H1 (cell line): ENCODE measurements at regions not wholly inside any gene's neighbourhood (a gene's known extent, or its start where the extent isn't known, plus 50 kb on each side); places are given as distances from the start of the nearest gene placed in this dataset.

Experiments used
- CBX8 ChIP-seq: fragments of 300-800, 300-1000 bp; sonication (generic); IDR thresholded peaks from 2 replicates; pipeline ENCODE4 v1.7.1; 2016; ENCODE audit warnings: low read depth, low read length, borderline replicate concordance
- EP300 ChIP-seq, 2 experiments: IDR thresholded peaks; 1 replicate in 1 of 2; 2 replicates in 1 of 2; pipeline ENCODE4 v1.6.1; 2011 to 2012; ENCODE audit warnings: low read depth in 2 of 2, low read length in 2 of 2, mild to moderate bottlenecking in 2 of 2, borderline replicate concordance in 1 of 2, inconsistent platforms in 1 of 2, moderate library complexity in 1 of 2
- FOSL1 ChIP-seq: IDR thresholded peaks from 2 replicates; pipeline ENCODE4 v1.6.1; 2011; ENCODE audit warnings: mild to moderate bottlenecking, low read depth, low read length, moderate library complexity; ENCODE audit not compliant: insufficient read depth
- HDAC2 ChIP-seq, 2 experiments: fragments of 300-600 bp in 1 of 2; sonication (generic) in 1 of 2; IDR thresholded peaks; 2 replicates each; pipeline ENCODE4 v1.6.1; 2011 to 2012; ENCODE audit warnings: low read depth in 2 of 2, low read length in 2 of 2, mild to moderate bottlenecking in 2 of 2, moderate library complexity in 2 of 2, borderline replicate concordance in 1 of 2, inconsistent platforms in 1 of 2
- POLR2A ChIP-seq, 2 experiments: IDR thresholded peaks; 1 replicate in 1 of 2; 2 replicates in 1 of 2; pipeline ENCODE4 v1.6.1; 2011; ENCODE audit warnings: low read depth in 2 of 2, low read length in 2 of 2, mild to moderate bottlenecking in 2 of 2; ENCODE audit errors: control extremely low read depth in 1 of 2
- SIX5 ChIP-seq: IDR thresholded peaks from 2 replicates; pipeline ENCODE4 v1.6.1; 2011; ENCODE audit warnings: mild to moderate bottlenecking, low read depth, low read length
- TEAD4 ChIP-seq: IDR thresholded peaks from 2 replicates; pipeline ENCODE4 v1.6.1; 2012; ENCODE audit warnings: low read depth, low read length, inconsistent platforms, mixed read lengths
- TF ChIP-seq, protein P1 (sequence below): fragments of 300-600 bp; sonication (generic); IDR thresholded peaks from 2 replicates; pipeline ENCODE4 v1.7.1; 2012; ENCODE audit warnings: low read length, moderate library complexity, mild to moderate bottlenecking, inconsistent platforms; ENCODE audit not compliant: insufficient replicate concordance

DNA sequence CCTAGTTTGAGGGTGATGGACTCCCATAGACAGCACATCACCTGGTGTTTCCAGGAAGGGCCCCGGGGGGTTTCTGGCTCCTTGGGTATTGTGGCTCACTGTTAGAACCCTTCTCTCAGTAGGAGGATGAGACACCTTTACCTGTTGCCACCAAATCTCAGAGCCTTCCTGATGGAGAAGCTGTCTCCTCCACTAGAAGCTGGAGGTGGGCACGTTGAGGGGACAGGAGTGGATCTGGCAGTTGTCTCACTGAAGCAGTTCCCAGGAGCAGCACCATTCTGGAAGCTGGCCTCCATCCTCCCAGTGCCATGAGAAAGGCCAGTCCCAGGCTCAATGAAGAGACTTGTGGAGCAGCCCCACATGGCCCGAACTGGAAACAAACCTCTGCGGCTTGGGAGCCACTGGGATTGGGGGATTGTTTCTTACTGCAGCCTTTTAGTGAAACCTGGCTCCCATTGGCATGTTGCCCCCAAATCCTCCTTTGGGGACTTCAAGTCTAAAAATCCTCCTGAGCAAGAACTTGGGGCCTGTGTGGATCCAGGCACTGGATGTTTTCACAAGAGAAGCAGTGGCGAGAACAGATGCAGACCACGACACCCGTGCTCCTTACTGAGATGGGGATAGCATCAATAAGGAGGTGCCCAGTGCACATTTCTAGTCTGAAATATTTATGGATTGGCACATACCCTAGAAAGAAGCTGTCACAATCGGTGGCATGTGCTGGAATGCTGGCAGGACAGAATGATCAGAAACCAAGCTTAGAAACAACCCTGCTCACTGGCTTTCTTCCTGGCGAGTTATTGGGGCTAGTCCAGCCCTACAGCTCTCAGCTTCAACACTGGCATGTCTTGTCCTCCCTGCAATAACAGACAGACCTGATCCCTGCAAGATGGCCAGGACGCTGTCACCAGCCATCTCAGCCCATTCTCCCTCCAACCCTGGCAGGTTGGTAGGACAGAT lies 223.7 kb upstream of the AJAP1 start (continued):
- TF ChIP-seq CBX8 (no peak), HDAC2 (IDR thresholded peaks at IDR 0.05; ENCODE audit: borderline replicate concordance in 1 of 2, low read depth in 2 of 2, low read length in 2 of 2) (no peak), SIX5 (no peak), EP300 (IDR thresholded peaks at IDR 0.05; ENCODE audit: borderline replicate concordance in 1 of 2, low read depth in 2 of 2, low read length in 2 of 2) (no peak), FOSL1 (no peak), TEAD4 (no peak), POLR2A (IDR thresholded peaks at IDR 0.05; ENCODE audit: control extremely low read depth in 1 of 2, low read depth in 2 of 2, low read length in 2 of 2) (no peak)
- TF ChIP-seq, protein P1, sequence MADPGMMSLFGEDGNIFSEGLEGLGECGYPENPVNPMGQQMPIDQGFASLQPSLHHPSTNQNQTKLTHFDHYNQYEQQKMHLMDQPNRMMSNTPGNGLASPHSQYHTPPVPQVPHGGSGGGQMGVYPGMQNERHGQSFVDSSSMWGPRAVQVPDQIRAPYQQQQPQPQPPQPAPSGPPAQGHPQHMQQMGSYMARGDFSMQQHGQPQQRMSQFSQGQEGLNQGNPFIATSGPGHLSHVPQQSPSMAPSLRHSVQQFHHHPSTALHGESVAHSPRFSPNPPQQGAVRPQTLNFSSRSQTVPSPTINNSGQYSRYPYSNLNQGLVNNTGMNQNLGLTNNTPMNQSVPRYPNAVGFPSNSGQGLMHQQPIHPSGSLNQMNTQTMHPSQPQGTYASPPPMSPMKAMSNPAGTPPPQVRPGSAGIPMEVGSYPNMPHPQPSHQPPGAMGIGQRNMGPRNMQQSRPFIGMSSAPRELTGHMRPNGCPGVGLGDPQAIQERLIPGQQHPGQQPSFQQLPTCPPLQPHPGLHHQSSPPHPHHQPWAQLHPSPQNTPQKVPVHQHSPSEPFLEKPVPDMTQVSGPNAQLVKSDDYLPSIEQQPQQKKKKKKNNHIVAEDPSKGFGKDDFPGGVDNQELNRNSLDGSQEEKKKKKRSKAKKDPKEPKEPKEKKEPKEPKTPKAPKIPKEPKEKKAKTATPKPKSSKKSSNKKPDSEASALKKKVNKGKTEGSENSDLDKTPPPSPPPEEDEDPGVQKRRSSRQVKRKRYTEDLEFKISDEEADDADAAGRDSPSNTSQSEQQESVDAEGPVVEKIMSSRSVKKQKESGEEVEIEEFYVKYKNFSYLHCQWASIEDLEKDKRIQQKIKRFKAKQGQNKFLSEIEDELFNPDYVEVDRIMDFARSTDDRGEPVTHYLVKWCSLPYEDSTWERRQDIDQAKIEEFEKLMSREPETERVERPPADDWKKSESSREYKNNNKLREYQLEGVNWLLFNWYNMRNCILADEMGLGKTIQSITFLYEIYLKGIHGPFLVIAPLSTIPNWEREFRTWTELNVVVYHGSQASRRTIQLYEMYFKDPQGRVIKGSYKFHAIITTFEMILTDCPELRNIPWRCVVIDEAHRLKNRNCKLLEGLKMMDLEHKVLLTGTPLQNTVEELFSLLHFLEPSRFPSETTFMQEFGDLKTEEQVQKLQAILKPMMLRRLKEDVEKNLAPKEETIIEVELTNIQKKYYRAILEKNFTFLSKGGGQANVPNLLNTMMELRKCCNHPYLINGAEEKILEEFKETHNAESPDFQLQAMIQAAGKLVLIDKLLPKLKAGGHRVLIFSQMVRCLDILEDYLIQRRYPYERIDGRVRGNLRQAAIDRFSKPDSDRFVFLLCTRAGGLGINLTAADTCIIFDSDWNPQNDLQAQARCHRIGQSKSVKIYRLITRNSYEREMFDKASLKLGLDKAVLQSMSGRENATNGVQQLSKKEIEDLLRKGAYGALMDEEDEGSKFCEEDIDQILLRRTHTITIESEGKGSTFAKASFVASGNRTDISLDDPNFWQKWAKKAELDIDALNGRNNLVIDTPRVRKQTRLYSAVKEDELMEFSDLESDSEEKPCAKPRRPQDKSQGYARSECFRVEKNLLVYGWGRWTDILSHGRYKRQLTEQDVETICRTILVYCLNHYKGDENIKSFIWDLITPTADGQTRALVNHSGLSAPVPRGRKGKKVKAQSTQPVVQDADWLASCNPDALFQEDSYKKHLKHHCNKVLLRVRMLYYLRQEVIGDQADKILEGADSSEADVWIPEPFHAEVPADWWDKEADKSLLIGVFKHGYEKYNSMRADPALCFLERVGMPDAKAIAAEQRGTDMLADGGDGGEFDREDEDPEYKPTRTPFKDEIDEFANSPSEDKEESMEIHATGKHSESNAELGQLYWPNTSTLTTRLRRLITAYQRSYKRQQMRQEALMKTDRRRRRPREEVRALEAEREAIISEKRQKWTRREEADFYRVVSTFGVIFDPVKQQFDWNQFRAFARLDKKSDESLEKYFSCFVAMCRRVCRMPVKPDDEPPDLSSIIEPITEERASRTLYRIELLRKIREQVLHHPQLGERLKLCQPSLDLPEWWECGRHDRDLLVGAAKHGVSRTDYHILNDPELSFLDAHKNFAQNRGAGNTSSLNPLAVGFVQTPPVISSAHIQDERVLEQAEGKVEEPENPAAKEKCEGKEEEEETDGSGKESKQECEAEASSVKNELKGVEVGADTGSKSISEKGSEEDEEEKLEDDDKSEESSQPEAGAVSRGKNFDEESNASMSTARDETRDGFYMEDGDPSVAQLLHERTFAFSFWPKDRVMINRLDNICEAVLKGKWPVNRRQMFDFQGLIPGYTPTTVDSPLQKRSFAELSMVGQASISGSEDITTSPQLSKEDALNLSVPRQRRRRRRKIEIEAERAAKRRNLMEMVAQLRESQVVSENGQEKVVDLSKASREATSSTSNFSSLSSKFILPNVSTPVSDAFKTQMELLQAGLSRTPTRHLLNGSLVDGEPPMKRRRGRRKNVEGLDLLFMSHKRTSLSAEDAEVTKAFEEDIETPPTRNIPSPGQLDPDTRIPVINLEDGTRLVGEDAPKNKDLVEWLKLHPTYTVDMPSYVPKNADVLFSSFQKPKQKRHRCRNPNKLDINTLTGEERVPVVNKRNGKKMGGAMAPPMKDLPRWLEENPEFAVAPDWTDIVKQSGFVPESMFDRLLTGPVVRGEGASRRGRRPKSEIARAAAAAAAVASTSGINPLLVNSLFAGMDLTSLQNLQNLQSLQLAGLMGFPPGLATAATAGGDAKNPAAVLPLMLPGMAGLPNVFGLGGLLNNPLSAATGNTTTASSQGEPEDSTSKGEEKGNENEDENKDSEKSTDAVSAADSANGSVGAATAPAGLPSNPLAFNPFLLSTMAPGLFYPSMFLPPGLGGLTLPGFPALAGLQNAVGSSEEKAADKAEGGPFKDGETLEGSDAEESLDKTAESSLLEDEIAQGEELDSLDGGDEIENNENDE, result no peak
